AG04449 (cell line): ENCODE measurements at regions not wholly inside any gene's neighbourhood (a gene's known extent, or its start where the extent isn't known, plus 50 kb on each side); places are given as distances from the start of the nearest gene placed in this dataset.

Experiments used
- CTCF ChIA-PET: fragments of 350-600 bp; formaldehyde crosslinking; extraction: SDS; loops from one replicate; lab custom pipeline; 2021; ENCODE audit warnings: antibody characterized with exemption; lab: Yijun Ruan, JAX
- POLR2A ChIA-PET: fragments of 400-600, 350-600 bp; formaldehyde crosslinking; extraction: SDS; loops from one replicate; lab custom pipeline; 2020; ENCODE audit warnings: antibody characterized with exemption, inconsistent platforms; lab: Yijun Ruan, JAX
- DNase-seq: peaks from one replicate; pipeline ENCODE4 v3.0.0-alpha.2; 2010; ENCODE audit warnings: low read depth, low spot score
- H3K4me3 ChIP-seq: 2 replicates; pipeline ENCODE4 v1.5.1; 2011; ENCODE audit warnings: low read depth, mild to moderate bottlenecking, control low read depth, low read length
- TF ChIP-seq, protein P1 (sequence below): IDR thresholded peaks from one replicate; pipeline ENCODE4 v1.5.1; 2011; ENCODE audit warnings: mild to moderate bottlenecking, moderate library complexity, low read length, control low read depth, inconsistent platforms; ENCODE audit not compliant: insufficient read depth; ENCODE audit errors: missing control alignments

GRCh38 chr1:181166377-181167196, 78.1 kb downstream of the IER5 start:
- ChIA-PET CTCF (interaction anchor here (0.6 to 10.8 kb wide), 38 partner anchors 9 to 653 kb away, joined by 3 to 174 read pairs (median 4); no protein-coding TSS in a partner anchor), POLR2A (interaction anchor here (1.1 kb wide), 1 partner anchor 285 kb away, joined by 3 read pairs; no protein-coding TSS in a partner anchor)
- DNase-seq = peak; percentile 12
- H3K4me3 ChIP-seq = no peak overlapping the region
- TF ChIP-seq, protein P1, sequence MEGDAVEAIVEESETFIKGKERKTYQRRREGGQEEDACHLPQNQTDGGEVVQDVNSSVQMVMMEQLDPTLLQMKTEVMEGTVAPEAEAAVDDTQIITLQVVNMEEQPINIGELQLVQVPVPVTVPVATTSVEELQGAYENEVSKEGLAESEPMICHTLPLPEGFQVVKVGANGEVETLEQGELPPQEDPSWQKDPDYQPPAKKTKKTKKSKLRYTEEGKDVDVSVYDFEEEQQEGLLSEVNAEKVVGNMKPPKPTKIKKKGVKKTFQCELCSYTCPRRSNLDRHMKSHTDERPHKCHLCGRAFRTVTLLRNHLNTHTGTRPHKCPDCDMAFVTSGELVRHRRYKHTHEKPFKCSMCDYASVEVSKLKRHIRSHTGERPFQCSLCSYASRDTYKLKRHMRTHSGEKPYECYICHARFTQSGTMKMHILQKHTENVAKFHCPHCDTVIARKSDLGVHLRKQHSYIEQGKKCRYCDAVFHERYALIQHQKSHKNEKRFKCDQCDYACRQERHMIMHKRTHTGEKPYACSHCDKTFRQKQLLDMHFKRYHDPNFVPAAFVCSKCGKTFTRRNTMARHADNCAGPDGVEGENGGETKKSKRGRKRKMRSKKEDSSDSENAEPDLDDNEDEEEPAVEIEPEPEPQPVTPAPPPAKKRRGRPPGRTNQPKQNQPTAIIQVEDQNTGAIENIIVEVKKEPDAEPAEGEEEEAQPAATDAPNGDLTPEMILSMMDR = peak; percentile 78

- no peak overlapping the region for H3K4me3 ChIP-seq
- POLR2A ChIA-PET = no interaction called here
- TF ChIP-seq, protein P1 = no peak
- no peak for DNase-seq
- CTCF ChIA-PET = interaction anchor here (1.0 to 10.8 kb wide), 10 partner anchors 9 to 307 kb away, joined by 3 to 174 read pairs (median 6); no protein-coding TSS in a partner anchor
Measured at GRCh38 chr1:181169281-181169865, 80.9 kb downstream of the IER5 start.

GRCh38 chr1:181170194-181170593, 81.7 kb downstream of the IER5 start:
- no peak for DNase-seq
- ChIA-PET POLR2A (no interaction called here), CTCF (interaction anchor here (1.0 to 10.8 kb wide), 5 partner anchors 132 to 308 kb away, joined by 3 to 174 read pairs (median 6); no protein-coding TSS in a partner anchor)
- no peak overlapping the region for H3K4me3 ChIP-seq
- TF ChIP-seq, protein P1 = no peak

- TF ChIP-seq, protein P1 = no peak
- ChIA-PET CTCF (interaction anchor here (1.0 kb wide), 1 partner anchor 290 kb away, joined by 3 read pairs; no protein-coding TSS in a partner anchor), POLR2A (no interaction called here)
- DNase-seq = no peak
- no peak overlapping the region for H3K4me3 ChIP-seq
Measured at GRCh38 chr1:181172082-181172481, 83.6 kb downstream of the IER5 start.

- TF ChIP-seq, protein P1 = no peak
- ChIA-PET CTCF (no interaction called here), POLR2A (no interaction called here)
- no peak for DNase-seq
- H3K4me3 ChIP-seq = no peak overlapping the region
Measured at GRCh38 chr1:181173761-181174447, 85.4 kb downstream of the IER5 start.

DNA sequence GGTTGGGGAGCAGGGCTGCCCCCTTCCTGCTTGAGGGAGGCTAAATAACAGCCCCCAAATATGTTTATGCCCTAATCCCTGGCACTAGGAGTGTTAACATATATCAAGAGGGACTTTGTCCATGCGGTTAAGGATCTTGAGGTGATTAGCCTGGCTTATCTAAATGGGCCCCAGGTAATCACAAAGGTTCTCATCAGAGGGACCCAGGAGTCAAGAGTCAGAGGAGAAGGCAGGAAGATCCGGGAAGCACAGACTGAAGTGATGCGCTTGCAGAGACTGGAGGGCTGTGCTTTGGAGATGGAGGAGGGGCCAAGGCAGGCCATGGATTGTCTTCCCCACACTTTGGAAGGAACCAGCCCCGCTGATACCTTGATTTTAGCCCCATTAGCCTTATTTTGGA, 86.4 kb downstream of the IER5 start:
- TF ChIP-seq, protein P1 = no peak
- no peak overlapping the region for H3K4me3 ChIP-seq
- no peak for DNase-seq
- ChIA-PET CTCF (interaction anchor here (1.6 kb wide), 1 partner anchor 9 kb away, joined by 4 read pairs; no protein-coding TSS in a partner anchor), POLR2A (no interaction called here)
